ENCODE measurements at regions not wholly inside any gene's neighbourhood (a gene's known extent, or its start where the extent isn't known, plus 50 kb on each side); places are given as distances from the start of the nearest gene placed in this dataset.

GRCh38 chr14:101363880-101364391 lies 197.4 kb upstream of the DIO3 start:
- DNase-seq = no peak

- no peak for DNase-seq
Measured at GRCh38 chr14:101364503-101365328, 196.6 kb upstream of the DIO3 start.

GRCh38 chr14:101365329-101366158 lies 195.8 kb upstream of the DIO3 start:
- DNase-seq = no peak

GRCh38 chr14:101367421-101368261 lies 193.7 kb upstream of the DIO3 start:
- no peak for DNase-seq

GRCh38 chr14:101368629-101369028 lies 192.7 kb upstream of the DIO3 start:
- DNase-seq = no peak

- no peak for DNase-seq
Measured at GRCh38 chr14:101369194-101369915, 191.9 kb upstream of the DIO3 start.

DNA sequence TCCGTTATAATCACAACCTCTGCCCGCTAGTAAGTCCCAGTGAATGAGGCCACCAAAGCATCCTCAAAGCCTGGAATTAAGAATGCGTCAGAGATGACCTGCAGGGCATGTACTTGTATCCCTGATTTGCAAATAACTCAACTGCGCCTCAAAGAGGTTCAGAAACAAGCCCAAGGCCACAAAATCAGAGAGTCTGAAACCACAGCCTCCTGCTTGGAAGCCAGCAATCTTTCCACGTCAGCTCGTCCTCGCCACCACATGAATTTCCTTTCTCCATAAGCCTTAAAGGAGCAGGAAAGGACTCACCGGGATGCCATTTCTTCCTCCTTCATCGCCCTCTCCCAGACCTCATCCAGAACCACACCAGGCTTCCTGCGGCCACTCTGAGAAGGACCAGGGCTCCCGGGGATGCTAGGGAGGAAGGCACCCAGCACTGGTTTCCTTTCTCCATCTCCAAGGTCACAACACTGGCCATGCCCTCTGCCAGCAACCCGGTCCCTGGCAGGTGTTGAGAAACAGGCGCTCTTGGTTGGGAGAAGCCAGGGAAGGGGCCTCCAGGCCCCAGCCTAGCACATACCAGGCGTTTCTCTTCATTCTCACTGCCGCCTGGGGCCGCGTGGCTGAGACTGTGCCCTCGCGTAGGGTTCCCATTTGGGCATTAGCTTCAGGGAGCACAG lies 191.2 kb upstream of the DIO3 start:
- no peak for DNase-seq

- no peak for DNase-seq
Measured at GRCh38 chr14:101370593-101371569, 190.4 kb upstream of the DIO3 start.

- no peak for DNase-seq
Measured at GRCh38 chr14:101371799-101372793, 189.2 kb upstream of the DIO3 start.

DNA sequence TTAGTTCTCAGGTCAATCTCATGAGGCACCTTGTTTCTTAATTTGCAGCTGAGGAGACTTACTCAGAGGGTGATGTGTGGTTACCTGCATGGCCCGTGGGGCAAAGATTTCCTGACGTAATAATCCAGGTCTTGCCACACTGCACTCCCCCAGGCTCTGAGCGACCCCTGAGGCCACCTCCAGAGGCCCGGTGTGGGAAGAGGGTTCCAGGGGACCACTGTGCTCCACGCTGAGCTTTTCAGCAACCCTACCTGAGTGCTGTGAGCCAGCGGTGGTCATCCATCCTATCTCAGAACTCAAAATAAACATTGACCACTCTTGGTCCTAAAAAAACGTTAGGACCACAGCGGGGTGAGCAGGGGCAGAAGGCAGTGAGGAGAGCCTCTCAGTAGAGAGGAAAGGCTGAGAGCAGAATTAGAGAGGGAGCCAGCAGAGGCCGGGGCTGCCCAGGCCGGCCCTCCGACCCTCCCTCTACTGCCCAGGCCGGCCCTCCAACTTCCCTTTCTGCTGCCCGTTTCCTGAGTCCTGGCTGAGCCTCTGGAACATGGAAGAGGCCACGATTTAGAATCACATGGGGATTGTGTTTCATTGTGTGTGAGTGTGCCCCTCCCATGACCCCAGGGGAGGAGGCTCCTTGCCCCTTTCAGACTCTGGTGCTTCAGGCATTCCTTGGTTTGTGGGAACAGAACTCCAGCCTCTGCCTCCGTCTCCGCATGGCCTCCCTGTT lies 188.2 kb upstream of the DIO3 start:
- DNase-seq = no peak

- DNase-seq = no peak
Measured at GRCh38 chr14:101373690-101374295, 187.5 kb upstream of the DIO3 start.

DNA sequence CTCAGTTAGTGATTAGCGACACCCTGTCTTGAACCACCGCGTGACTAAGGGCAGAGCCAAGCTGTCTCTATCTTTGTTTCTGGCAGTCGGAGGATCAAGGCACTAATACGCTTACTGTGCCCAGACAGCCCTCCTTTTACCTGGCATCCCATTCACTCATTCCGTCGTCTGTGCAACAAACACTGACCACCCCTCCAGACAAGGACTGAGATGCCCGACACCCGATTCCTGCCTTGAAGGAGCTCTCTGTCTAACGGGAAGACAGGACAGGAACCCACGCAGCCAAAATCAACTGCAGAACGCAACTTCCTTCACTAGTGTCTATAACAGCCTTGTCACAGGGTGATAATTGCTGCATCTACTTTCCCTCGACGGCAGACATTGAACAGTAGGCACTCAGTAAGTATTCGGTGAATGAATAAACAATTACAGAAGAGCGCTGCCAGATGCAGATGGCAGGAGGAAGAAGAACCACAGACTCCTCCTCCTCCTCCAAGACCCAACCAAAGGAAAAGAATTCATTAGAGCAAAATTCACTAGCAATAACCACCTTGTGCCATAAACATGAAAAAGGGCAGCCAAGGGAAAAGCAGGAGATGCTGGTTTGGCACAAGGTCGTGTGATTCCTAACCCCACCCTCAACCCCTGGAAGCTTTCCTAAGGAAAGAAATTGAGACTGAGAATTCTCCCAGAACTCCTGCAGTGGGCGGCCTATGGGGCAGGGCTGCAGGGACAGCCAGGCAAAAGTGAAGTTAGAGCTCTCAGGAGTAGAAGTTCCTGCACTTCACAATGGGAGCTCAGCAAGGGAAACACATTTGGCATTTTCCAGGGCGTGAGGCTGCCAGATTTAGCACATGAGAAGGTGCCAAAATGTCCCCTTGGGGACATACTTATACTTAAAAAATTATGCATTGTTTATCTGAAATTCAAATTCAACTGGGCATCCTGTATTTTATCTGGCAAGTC lies 186.6 kb upstream of the DIO3 start:
- DNase-seq = no peak

DNA sequence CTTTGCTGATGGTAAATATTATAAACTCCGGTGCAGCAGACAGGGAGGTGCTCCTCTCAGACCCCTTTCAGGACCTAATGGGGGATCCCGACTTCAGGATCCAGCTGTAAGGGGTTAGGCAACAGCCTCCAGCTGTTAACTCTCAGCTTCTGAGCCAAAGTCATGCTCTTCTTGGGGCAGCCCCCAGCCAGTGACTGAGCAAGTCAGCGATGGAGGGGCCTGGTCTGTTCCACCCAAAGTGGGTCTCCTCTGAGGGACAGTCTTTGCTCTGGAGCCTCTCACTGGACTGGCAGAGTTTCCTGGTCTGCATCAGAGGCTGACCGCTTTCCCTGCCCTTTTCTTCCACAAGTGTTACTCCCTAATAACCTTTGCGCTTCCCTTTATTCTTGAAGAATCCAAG lies 184.2 kb upstream of the DIO3 start:
- DNase-seq = no peak

- no peak for DNase-seq
Measured at GRCh38 chr14:101379842-101380241, 181.5 kb upstream of the DIO3 start.

GRCh38 chr14:101380512-101380911 lies 180.8 kb upstream of the DIO3 start:
- DNase-seq = no peak

GRCh38 chr14:101380940-101381339 lies 180.4 kb upstream of the DIO3 start:
- DNase-seq = no peak

Data from MV-4-11 (cell line).